ENCODE measurements at regions not wholly inside any gene's neighbourhood (a gene's known extent, or its start where the extent isn't known, plus 50 kb on each side); places are given as distances from the start of the nearest gene placed in this dataset.

GRCh38 chr22:49298834-49299750, 528.6 kb downstream of the BRD1 start:
- Mint-ChIP-seq H3K4me1 (ENCODE audit: low read depth) (no peaks in the 10 kb centered on the region), H3K36me3 (ENCODE audit: low read depth) (peaks cover 12% of the 10 kb centered on the region), H3K27me3 (ENCODE audit: insufficient read depth) (peaks cover 2% of the 10 kb centered on the region; the same call in 1 of the 2 replicates), H3K4me3 (no peak overlapping the region), H3K9me3 (peaks cover 63% of the 10 kb centered on the region), H3K27ac (no peak overlapping the region)
- no peak for TF ChIP-seq CTCF (IDR thresholded peaks at IDR 0.05)
- DNase-seq, result no peak

GRCh38 chr22:49297871-49298721, 529.6 kb downstream of the BRD1 start:
- Mint-ChIP-seq H3K36me3 (ENCODE audit: low read depth) (peaks cover 8% of the 10 kb centered on the region), H3K4me3 (no peak overlapping the region), H3K9me3 (peaks cover 63% of the 10 kb centered on the region), H3K27ac (no peak overlapping the region), H3K27me3 (ENCODE audit: insufficient read depth) (peaks cover 2% of the 10 kb centered on the region; the same call in 1 of the 2 replicates), H3K4me1 (ENCODE audit: low read depth) (no peaks in the 10 kb centered on the region)
- TF ChIP-seq CTCF (IDR thresholded peaks at IDR 0.05), result no peak
- DNase-seq, result no peak

- Mint-ChIP-seq H3K4me3 (no peak overlapping the region), H3K9me3 (peaks cover 64% of the 10 kb centered on the region), H3K27me3 (ENCODE audit: insufficient read depth) (peaks cover 2% of the 10 kb centered on the region; the same call in 1 of the 2 replicates), H3K36me3 (ENCODE audit: low read depth) (peaks cover 4% of the 10 kb centered on the region; the same call in 1 of the 2 replicates), H3K4me1 (ENCODE audit: low read depth) (no peaks in the 10 kb centered on the region), H3K27ac (no peak overlapping the region)
- no peak for DNase-seq
- no peak for TF ChIP-seq CTCF (IDR thresholded peaks at IDR 0.05)
Measured at GRCh38 chr22:49297286-49297870, 530.3 kb downstream of the BRD1 start.

GRCh38 chr22:49296561-49296960, 531.1 kb downstream of the BRD1 start:
- no peak overlapping the region for H3K4me3 Mint-ChIP-seq
- peaks cover 2% of the 10 kb centered on the region; the same call in 1 of the 2 replicates for H3K27me3 Mint-ChIP-seq (ENCODE audit: insufficient read depth)
- H3K27ac Mint-ChIP-seq, result no peak overlapping the region
- peaks cover 4% of the 10 kb centered on the region; the same call in 1 of the 2 replicates for H3K36me3 Mint-ChIP-seq (ENCODE audit: low read depth)
- no peaks in the 10 kb centered on the region for H3K4me1 Mint-ChIP-seq (ENCODE audit: low read depth)
- DNase-seq, result no peak
- no peak for TF ChIP-seq CTCF (IDR thresholded peaks at IDR 0.05)
- H3K9me3 Mint-ChIP-seq, result peaks cover 68% of the 10 kb centered on the region

GRCh38 chr22:49295851-49296560, 531.7 kb downstream of the BRD1 start:
- no peak for DNase-seq
- peaks cover 73% of the 10 kb centered on the region for H3K9me3 Mint-ChIP-seq
- no peak overlapping the region for H3K27ac Mint-ChIP-seq
- no peak for TF ChIP-seq CTCF (IDR thresholded peaks at IDR 0.05)
- peaks cover 2% of the 10 kb centered on the region; the same call in 1 of the 2 replicates for H3K27me3 Mint-ChIP-seq (ENCODE audit: insufficient read depth)
- peaks cover 4% of the 10 kb centered on the region; the same call in 1 of the 2 replicates for H3K36me3 Mint-ChIP-seq (ENCODE audit: low read depth)
- no peak overlapping the region for H3K4me3 Mint-ChIP-seq
- H3K4me1 Mint-ChIP-seq (ENCODE audit: low read depth), result no peaks in the 10 kb centered on the region
